H9 (cell line): ENCODE measurements at regions not wholly inside any gene's neighbourhood (a gene's known extent, or its start where the extent isn't known, plus 50 kb on each side); places are given as distances from the start of the nearest gene placed in this dataset.

Experiments used
- DNase-seq: peaks from one replicate; pipeline ENCODE4 v3.0.0-alpha.2; 2017
- H2AFZ ChIP-seq: one replicate; pipeline ENCODE4 v1.6.1; 2013; ENCODE audit warnings: mild to moderate bottlenecking, low read length, control low read depth, moderate library complexity
- H2AK5ac ChIP-seq: 2 replicates; pipeline ENCODE4 v1.6.1; 2013; ENCODE audit warnings: low read length, control low read depth, mixed read lengths; ENCODE audit not compliant: insufficient read length
- H2BK120ac ChIP-seq: one replicate; pipeline ENCODE4 v1.6.1; 2013; ENCODE audit warnings: low read depth, mild to moderate bottlenecking, low read length, control low read depth, inconsistent platforms; ENCODE audit not compliant: poor library complexity, severe bottlenecking
- H2BK12ac ChIP-seq: 2 replicates; pipeline ENCODE4 v1.6.1; 2013; ENCODE audit warnings: low read length, control low read depth, mixed read lengths, low read depth; ENCODE audit not compliant: insufficient read length
- H2BK15ac ChIP-seq: 2 replicates; pipeline ENCODE4 v1.6.1; 2013; ENCODE audit warnings: low read depth, low read length, control low read depth
- H2BK20ac ChIP-seq: one replicate; pipeline ENCODE4 v1.6.1; 2013; ENCODE audit warnings: low read depth, mild to moderate bottlenecking, low read length, control low read depth, inconsistent platforms; ENCODE audit not compliant: poor library complexity, severe bottlenecking
- H2BK5ac ChIP-seq: 2 replicates; pipeline ENCODE4 v1.6.1; 2013; ENCODE audit warnings: low read length, control low read depth, mixed read lengths; ENCODE audit not compliant: insufficient read length
- H3K14ac ChIP-seq: 2 replicates; pipeline ENCODE4 v1.6.1; 2013; ENCODE audit warnings: low read length, control low read depth; ENCODE audit not compliant: insufficient read depth
- H3K18ac ChIP-seq: 2 replicates; pipeline ENCODE4 v1.6.1; 2013; ENCODE audit warnings: low read depth, mild to moderate bottlenecking, mixed read lengths, low read length, control low read depth; ENCODE audit not compliant: insufficient read length
- H3K23ac ChIP-seq: 2 replicates; pipeline ENCODE4 v1.6.1; 2013; ENCODE audit warnings: low read length, control low read depth, mixed read lengths, low read depth; ENCODE audit not compliant: insufficient read length
- H3K23me2 ChIP-seq: 2 replicates; pipeline ENCODE4 v1.6.1; 2013; ENCODE audit warnings: low read depth, mild to moderate bottlenecking, mixed read lengths, low read length, control low read depth; ENCODE audit not compliant: insufficient read length, poor library complexity, severe bottlenecking
- H3K27ac ChIP-seq: 2 replicates; pipeline ENCODE4 v1.5.1; 2013; ENCODE audit warnings: low read length, control low read depth, mixed read lengths, low read depth; ENCODE audit not compliant: insufficient read length
- H3K27me3 ChIP-seq: 2 replicates; pipeline ENCODE4 v1.6.1; 2013; ENCODE audit warnings: low read length, control low read depth, inconsistent platforms; ENCODE audit not compliant: insufficient read depth
- H3K4ac ChIP-seq: 2 replicates; pipeline ENCODE4 v1.6.1; 2013; ENCODE audit warnings: low read depth, mild to moderate bottlenecking, control low read depth, inconsistent platforms, low read length, moderate library complexity
- H3K4me1 ChIP-seq: 2 replicates; pipeline ENCODE4 v1.6.1; 2013; ENCODE audit warnings: low read length, control low read depth, inconsistent platforms; ENCODE audit not compliant: insufficient read depth
- H3K4me2 ChIP-seq: 2 replicates; pipeline ENCODE4 v1.6.1; 2013; ENCODE audit warnings: low read length, control low read depth, mixed read lengths; ENCODE audit not compliant: insufficient read length, insufficient read depth
- H3K56ac ChIP-seq: 2 replicates; pipeline ENCODE4 v1.6.1; 2013; ENCODE audit warnings: low read depth, mild to moderate bottlenecking, mixed read lengths, low read length, control low read depth; ENCODE audit not compliant: insufficient read length
- H3K79me1 ChIP-seq: 2 replicates; pipeline ENCODE4 v1.6.1; 2013; ENCODE audit warnings: low read depth, mild to moderate bottlenecking, moderate library complexity, low read length, control low read depth, inconsistent platforms; ENCODE audit not compliant: insufficient read depth, poor library complexity, severe bottlenecking
- H3K79me2 ChIP-seq: 2 replicates; pipeline ENCODE4 v1.6.1; 2013; ENCODE audit warnings: low read length, control low read depth, inconsistent platforms; ENCODE audit not compliant: insufficient read depth
- H3K9ac ChIP-seq: 2 replicates; pipeline ENCODE4 v1.6.1; 2013; ENCODE audit warnings: low read length, control low read depth, mixed read lengths; ENCODE audit not compliant: insufficient read length; ENCODE audit errors: extremely low read depth
- H3K9me3 ChIP-seq: one replicate; pipeline ENCODE4 v1.6.1; 2013; ENCODE audit warnings: low read depth, low read length, inconsistent platforms; ENCODE audit not compliant: control insufficient read depth
- H3T11ph ChIP-seq: one replicate; pipeline ENCODE4 v1.6.1; 2013; ENCODE audit warnings: mild to moderate bottlenecking, low read length, control low read depth, inconsistent platforms
- H4K20me1 ChIP-seq: one replicate; pipeline ENCODE4 v1.6.1; 2013; ENCODE audit not compliant: control insufficient read depth, insufficient read length, insufficient read depth
- H4K5ac ChIP-seq: 2 replicates; pipeline ENCODE4 v1.6.1; 2013; ENCODE audit warnings: low read depth, mild to moderate bottlenecking, mixed read lengths, low read length, control low read depth; ENCODE audit not compliant: insufficient read length
- H4K8ac ChIP-seq: replicated peaks from 2 replicates; pipeline ENCODE4 v1.6.1; 2013; ENCODE audit warnings: low read length, control low read depth, mixed read lengths, low read depth; ENCODE audit not compliant: insufficient read length
- H4K91ac ChIP-seq: 2 replicates; pipeline ENCODE4 v1.6.1; 2013; ENCODE audit warnings: low read depth, mild to moderate bottlenecking, moderate library complexity, mixed read lengths, low read length, control low read depth; ENCODE audit not compliant: insufficient read length
- H3K27ac Mint-ChIP-seq, 3 experiments: 2 replicates in 2 of 3; 3 replicates in 1 of 3; pipeline ENCODE4 v1.8.0; 2020 to 2021; ENCODE audit warnings: mixed read lengths in 3 of 3, mild to moderate bottlenecking in 1 of 3, moderate library complexity in 1 of 3
- H3K27me3 Mint-ChIP-seq: 2 replicates; pipeline ENCODE4 v1.8.0; 2021; ENCODE audit warnings: low read depth, mild to moderate bottlenecking, moderate library complexity, mixed read lengths
- H3K36me3 Mint-ChIP-seq, 3 experiments: 2 replicates in 2 of 3; 3 replicates in 1 of 3; pipeline ENCODE4 v1.8.0; 2020 to 2021; ENCODE audit warnings: low read depth in 3 of 3, mixed read lengths in 3 of 3; ENCODE audit not compliant: insufficient read depth in 1 of 3
- H3K4me1 Mint-ChIP-seq, 2 experiments: 2 replicates each; pipeline ENCODE4 v1.8.0; 2020; ENCODE audit warnings: mixed read lengths in 2 of 2
- H3K4me3 Mint-ChIP-seq, 2 experiments: 2 replicates in 1 of 2; 3 replicates in 1 of 2; pipeline ENCODE4 v1.8.0; 2020 to 2021; ENCODE audit warnings: mild to moderate bottlenecking in 2 of 2, mixed read lengths in 2 of 2, moderate library complexity in 1 of 2
- H3K9me3 Mint-ChIP-seq, 2 experiments: 2 replicates in 1 of 2; 3 replicates in 1 of 2; pipeline ENCODE4 v1.8.0; 2020; ENCODE audit warnings: mild to moderate bottlenecking in 2 of 2, mixed read lengths in 2 of 2, moderate library complexity in 1 of 2
- WGBS: extraction: QIAGEN DNeasy Blood & Tissue Kit; methylation state at CpG from one replicate; pipeline ENCODE4 v1.1.7; 2013; ENCODE audit warnings: missing lambda C conversion rate, low lambda C conversion rate, mixed read lengths; ENCODE audit not compliant: insufficient read length; ENCODE audit errors: extremely low coverage; 5-methylcytosine and 5-hydroxymethylcytosine counted together
- TF ChIP-seq, protein P1 (sequence below): fragments of 200-600 bp; sonication (generic); conservative IDR thresholded peaks from 3 replicates; pipeline ENCODE4 v1.8.0; 2021; ENCODE audit warnings: antibody characterized with exemption, mild to moderate bottlenecking

DNA sequence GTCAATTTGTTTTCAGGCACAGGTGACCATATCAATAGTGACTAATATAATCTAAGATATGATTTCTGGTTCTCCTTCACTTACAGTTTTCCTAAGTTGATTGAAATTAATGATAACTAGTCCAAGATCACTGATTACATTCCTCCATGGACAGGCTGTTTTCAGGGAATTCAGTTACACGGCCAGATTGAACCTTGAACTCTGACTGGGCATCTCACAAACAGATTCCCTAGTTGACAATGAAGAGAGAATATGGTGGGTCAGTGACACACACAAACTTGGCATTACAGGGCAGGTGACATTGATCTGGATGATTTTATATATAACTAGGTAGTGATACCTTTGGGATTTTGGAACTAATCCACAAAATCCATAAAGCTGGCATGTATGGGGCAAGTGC, 110.2 kb upstream of the EGR2 start:
- Histone ChIP-seq H3K18ac (no peak overlapping the region), H2BK20ac (no peak overlapping the region), H3K9ac (no peak overlapping the region), H3K4me1 (no peaks in the 10 kb centered on the region), H3T11ph (no peak overlapping the region), H3K14ac (no peak overlapping the region), H3K27ac (no peak overlapping the region), H3K23me2 (no peaks in the 10 kb centered on the region), H2BK120ac (no peak overlapping the region), H3K23ac (no peak overlapping the region), H2BK15ac (no peak overlapping the region), H3K79me2 (no peaks in the 10 kb centered on the region), H4K20me1 (no peaks in the 10 kb centered on the region), H2BK12ac (no peak overlapping the region), H3K56ac (no peak overlapping the region), H3K79me1 (no peaks in the 10 kb centered on the region), H2AFZ (no peak overlapping the region), H2AK5ac (no peak overlapping the region), H3K4ac (no peak overlapping the region), H2BK5ac (no peak overlapping the region), H4K8ac (no peak overlapping the region), H3K27me3 (no peaks in the 10 kb centered on the region), H3K4me2 (no peak overlapping the region), H4K91ac (no peak overlapping the region), H4K5ac (no peak overlapping the region), H3K9me3 (no peaks in the 10 kb centered on the region)
- TF ChIP-seq, protein P1, sequence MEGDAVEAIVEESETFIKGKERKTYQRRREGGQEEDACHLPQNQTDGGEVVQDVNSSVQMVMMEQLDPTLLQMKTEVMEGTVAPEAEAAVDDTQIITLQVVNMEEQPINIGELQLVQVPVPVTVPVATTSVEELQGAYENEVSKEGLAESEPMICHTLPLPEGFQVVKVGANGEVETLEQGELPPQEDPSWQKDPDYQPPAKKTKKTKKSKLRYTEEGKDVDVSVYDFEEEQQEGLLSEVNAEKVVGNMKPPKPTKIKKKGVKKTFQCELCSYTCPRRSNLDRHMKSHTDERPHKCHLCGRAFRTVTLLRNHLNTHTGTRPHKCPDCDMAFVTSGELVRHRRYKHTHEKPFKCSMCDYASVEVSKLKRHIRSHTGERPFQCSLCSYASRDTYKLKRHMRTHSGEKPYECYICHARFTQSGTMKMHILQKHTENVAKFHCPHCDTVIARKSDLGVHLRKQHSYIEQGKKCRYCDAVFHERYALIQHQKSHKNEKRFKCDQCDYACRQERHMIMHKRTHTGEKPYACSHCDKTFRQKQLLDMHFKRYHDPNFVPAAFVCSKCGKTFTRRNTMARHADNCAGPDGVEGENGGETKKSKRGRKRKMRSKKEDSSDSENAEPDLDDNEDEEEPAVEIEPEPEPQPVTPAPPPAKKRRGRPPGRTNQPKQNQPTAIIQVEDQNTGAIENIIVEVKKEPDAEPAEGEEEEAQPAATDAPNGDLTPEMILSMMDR: no peak
- H3K9me3 Mint-ChIP-seq: peaks cover 7 to 18% of the 10 kb centered on the region in 2 experiments; a peak in 4 of 5 replicates
- H3K4me3 Mint-ChIP-seq: no peak overlapping the region
- H3K4me1 Mint-ChIP-seq: no peaks in the 10 kb centered on the region
- no CpG with 5 or more reads among the region's 1 CpG for WGBS
- H3K36me3 Mint-ChIP-seq: peaks cover 2 to 11% (median 5%) of the 10 kb centered on the region in 3 experiments; a peak in 3 of 7 replicates
- no peaks in the 10 kb centered on the region for H3K27me3 Mint-ChIP-seq
- no peak for DNase-seq
- H3K27ac Mint-ChIP-seq: no peak overlapping the region
